NT2/D1 (cell line): ENCODE measurements at regions not wholly inside any gene's neighbourhood (a gene's known extent, or its start where the extent isn't known, plus 50 kb on each side); places are given as distances from the start of the nearest gene placed in this dataset.

Experiments used
- DNase-seq: peaks from one replicate; pipeline ENCODE4 v3.0.0-alpha.2; 2011; ENCODE audit warnings: low read depth, low spot score
- H3K27me3 ChIP-seq: 2 replicates; pipeline ENCODE4 v1.6.0; 2011; ENCODE audit warnings: mild to moderate bottlenecking; ENCODE audit not compliant: insufficient read length, insufficient read depth
- H3K36me3 ChIP-seq: 2 replicates; pipeline ENCODE4 v1.6.1; 2011; ENCODE audit warnings: mild to moderate bottlenecking, low read length, mixed read lengths; ENCODE audit not compliant: insufficient read depth, insufficient read length
- H3K4me1 ChIP-seq: 2 replicates; pipeline ENCODE4 v1.5.1; 2011; ENCODE audit not compliant: insufficient read depth, insufficient read length
- H3K4me3 ChIP-seq: 2 replicates; pipeline ENCODE4 v1.5.1; 2011; ENCODE audit warnings: low read depth; ENCODE audit not compliant: insufficient read length
- H3K9ac ChIP-seq: 2 replicates; pipeline ENCODE4 v1.6.0; 2011; ENCODE audit warnings: low read depth; ENCODE audit not compliant: insufficient read length
- H3K9me3 ChIP-seq: 2 replicates; pipeline ENCODE4 v1.5.1; 2011; ENCODE audit warnings: mild to moderate bottlenecking, low read length; ENCODE audit not compliant: insufficient read depth
- SUZ12 ChIP-seq: IDR thresholded peaks from 2 replicates; pipeline ENCODE4 v1.6.1; 2011; ENCODE audit not compliant: insufficient read length, insufficient read depth; ENCODE audit errors: extremely low read depth
- YY1 ChIP-seq: IDR thresholded peaks from 2 replicates; pipeline ENCODE4 v1.6.1; 2011; ENCODE audit not compliant: insufficient read length, insufficient read depth
- ZNF274 ChIP-seq: IDR thresholded peaks from 2 replicates; pipeline ENCODE4 v1.6.1; 2011; ENCODE audit warnings: mild to moderate bottlenecking, low read depth, low read length

DNA sequence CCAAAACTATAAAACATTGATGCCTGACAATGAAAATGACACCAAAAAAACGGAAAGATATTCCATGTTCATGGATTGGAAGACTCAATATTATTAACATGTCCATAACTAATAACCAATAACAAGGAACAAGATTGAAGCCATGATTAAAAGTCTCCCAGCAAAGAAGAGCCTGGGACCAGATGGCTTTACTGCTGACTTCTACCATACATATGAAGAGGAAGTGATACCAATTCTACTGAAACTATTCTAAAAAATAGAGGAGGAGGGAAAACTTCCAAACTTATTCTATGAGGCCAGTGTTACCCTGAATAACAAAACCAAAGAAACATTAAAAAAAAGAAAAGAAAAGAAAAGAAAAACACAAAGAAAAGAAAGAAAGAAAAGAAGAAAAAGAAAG, 54.6 kb upstream of the ATF7IP start:
- Histone ChIP-seq H3K4me1 (no peaks in the 10 kb centered on the region), H3K27me3 (no peaks in the 10 kb centered on the region), H3K9ac (no peak overlapping the region), H3K4me3 (no peak overlapping the region), H3K36me3 (no peaks in the 10 kb centered on the region), H3K9me3 (no peaks in the 10 kb centered on the region)
- no peak for DNase-seq
- TF ChIP-seq ZNF274 (no peak), SUZ12 (no peak), YY1 (no peak)

DNA sequence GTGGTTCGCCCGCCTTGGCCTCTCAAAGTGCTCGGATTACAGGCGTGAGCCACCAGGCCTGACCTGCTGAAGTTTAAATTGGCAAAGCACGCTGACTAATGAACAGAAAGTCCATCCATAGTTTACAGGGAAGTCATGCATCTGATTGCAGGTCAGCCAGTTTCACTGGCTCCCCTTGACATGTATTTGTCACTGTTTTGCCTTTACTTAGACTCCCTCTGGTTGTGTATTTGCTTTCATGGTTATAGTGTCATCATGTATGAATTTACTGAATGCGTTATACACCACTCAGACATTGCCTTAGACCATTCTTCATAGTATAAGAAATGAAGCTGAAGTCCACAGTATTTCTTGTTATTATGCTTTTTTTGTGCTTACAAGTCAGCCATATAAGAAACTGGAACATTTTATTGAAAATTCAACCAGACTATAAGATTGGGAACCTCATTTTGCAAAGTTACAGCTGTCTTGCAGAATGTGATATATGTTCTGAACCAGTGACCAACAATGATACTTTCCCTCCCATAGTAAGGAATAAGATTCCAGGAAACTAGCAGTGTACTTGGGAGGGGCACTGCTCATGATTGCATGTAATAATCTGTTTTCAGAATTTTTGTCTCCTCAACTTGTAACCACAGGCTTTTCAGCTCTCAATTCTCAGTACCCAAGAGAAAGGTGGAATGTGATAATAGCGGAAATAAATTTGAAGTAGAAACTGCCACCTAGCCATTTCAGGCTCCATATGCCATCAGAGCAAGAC, 51.9 kb upstream of the ATF7IP start:
- H3K27me3 ChIP-seq: no peaks in the 10 kb centered on the region
- no peak overlapping the region for H3K9ac ChIP-seq
- no peaks in the 10 kb centered on the region for H3K4me1 ChIP-seq
- no peak overlapping the region for H3K4me3 ChIP-seq
- DNase-seq: no peak
- no peaks in the 10 kb centered on the region for H3K9me3 ChIP-seq
- no peaks in the 10 kb centered on the region for H3K36me3 ChIP-seq
- TF ChIP-seq ZNF274: no peak
- TF ChIP-seq SUZ12: no peak
- no peak for TF ChIP-seq YY1

DNA sequence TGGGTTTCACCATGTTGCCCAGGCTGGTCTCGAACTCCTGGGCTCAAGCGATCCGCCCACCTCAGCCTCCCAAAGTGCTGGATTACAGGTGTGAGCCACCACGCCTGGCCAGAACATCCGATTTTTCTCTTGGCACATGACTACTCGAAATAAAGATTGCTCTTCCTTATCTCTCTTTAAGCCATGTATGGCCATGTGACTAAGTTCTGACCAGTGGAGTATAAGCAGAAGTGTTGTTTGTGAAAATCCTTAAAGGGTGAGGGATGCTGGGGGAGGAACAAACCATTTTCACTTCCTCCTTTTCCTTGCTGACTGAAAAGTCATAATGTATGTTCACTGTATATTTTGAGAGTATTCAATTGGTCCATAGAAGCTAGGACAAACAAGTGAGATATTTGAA, 50.7 kb upstream of the ATF7IP start:
- Histone ChIP-seq H3K36me3 (no peaks in the 10 kb centered on the region), H3K4me1 (no peaks in the 10 kb centered on the region), H3K9ac (no peak overlapping the region), H3K27me3 (no peaks in the 10 kb centered on the region), H3K9me3 (no peaks in the 10 kb centered on the region), H3K4me3 (no peak overlapping the region)
- TF ChIP-seq YY1 (no peak), SUZ12 (no peak), ZNF274 (no peak)
- DNase-seq: no peak

DNA sequence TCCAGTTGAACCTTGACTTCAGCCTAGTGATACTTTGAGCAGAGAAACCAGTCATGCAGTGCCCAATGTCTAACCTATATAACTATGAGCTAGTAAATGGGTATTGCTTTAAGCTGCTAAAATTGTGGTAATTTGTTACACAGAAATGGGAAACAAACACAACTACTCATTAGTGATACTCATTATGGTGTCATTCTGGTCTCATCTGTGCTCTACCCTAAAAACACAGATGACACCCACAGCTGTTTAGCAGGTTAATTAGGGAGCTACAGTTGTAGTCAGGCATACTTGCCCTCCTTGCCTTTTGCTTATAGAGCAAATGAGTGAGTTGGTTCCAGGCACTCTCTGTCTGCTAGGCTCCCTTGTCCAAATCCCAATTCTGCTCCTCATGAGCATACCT, 50.0 kb upstream of the ATF7IP start:
- Histone ChIP-seq H3K9ac (no peak overlapping the region), H3K36me3 (no peaks in the 10 kb centered on the region), H3K9me3 (no peaks in the 10 kb centered on the region), H3K4me3 (no peak overlapping the region), H3K27me3 (no peaks in the 10 kb centered on the region), H3K4me1 (no peaks in the 10 kb centered on the region)
- TF ChIP-seq ZNF274 (no peak), YY1 (no peak)
- DNase-seq: no peak
